DMS79 (cell line): ENCODE measurements at regions not wholly inside any gene's neighbourhood (a gene's known extent, or its start where the extent isn't known, plus 50 kb on each side); places are given as distances from the start of the nearest gene placed in this dataset.

Experiments
- DNase-seq: peaks from one replicate; lab custom pipeline; 2025; lab: John Stamatoyannopoulos, UW

DNA sequence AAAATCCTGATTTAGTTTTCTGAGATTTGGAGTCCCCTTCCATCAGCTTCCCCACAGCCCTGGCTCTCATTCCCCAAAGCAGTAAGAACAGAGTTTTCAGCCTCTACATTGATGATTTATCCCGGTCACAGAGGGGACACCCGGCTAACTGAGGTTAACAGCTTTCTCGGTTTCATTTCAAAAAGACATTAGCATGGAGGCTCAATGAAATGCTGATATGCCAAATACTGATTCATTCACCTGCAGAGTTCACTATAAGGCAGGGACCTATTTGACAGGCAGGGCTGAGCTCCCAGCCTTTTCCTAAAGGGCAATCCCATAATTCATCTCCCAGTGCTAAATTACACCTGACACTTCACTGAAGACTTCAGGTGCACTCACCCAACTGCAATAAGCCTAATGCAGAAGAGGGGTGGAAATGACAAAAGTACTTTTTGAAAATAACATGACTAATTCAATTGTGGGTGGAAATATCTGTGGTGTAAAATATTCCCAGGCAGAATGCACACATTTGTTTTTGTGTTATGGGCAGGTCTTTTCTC lies 99.8 kb upstream of the PMFBP1 start:
- no peak for DNase-seq

GRCh38 chr16:72270531-72270930 lies 98.6 kb upstream of the PMFBP1 start:
- no peak for DNase-seq

DNA sequence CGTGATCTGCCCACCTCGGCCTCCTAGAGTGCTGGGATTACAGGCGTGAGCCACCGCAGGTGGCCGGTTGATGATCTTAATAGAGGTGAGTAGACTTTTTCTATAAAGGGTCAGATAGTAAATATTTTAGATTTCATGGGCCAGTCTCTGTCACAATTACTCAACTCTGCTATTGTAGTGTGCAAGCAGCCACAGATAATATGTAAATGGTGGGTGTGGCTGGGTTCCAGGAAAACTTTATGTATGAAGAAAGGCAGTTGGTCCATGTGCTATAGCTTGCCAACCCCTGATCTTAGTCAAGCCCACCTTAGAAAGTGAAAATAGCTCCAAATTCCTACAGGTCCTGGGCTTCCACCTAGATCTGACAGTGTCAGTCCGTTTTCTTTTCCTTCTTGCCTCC lies 94.9 kb upstream of the PMFBP1 start:
- DNase-seq, result no peak

DNA sequence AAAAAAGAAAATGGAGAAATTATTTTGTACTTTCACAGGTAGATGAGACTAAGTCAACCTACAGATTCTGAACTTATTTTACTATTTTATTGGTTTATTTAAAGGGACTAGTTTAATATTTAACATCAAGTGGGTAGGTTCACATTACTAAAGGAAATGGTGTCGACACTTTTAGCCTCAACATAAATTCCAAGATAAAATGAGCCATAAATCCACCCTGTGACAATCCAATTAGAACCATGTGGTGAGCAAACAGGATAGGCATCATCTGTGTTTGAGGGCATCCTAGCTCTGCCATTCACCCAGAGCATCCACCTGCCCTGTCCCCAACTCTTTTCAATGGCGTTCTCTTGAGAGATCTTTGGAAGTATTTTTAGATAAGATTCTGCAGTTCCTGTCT lies 92.8 kb upstream of the PMFBP1 start:
- no peak for DNase-seq

DNA sequence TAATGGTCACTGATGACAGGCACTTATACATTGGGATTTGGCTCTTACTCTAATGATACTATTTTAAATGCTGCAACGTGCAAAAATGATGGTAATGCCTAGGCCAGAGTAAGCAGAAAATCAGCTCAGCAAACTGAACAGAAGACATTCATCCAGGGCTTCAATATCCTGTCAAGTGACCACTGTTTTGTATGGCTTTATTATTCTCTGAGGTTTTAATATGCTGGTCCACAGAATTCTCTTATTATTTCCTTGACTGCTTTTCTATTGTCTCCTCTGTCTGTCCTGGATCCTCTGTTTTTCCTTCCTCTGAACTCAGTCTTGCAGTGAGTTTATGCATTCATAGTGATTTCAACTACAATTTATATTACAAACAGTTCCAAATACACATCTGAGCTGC lies 90.8 kb upstream of the PMFBP1 start:
- no peak for DNase-seq

- DNase-seq, result no peak
Measured at GRCh38 chr16:72261127-72261526, 89.2 kb upstream of the PMFBP1 start.

- no peak for DNase-seq
Measured at GRCh38 chr16:72256398-72257066, 84.6 kb upstream of the PMFBP1 start.

DNA sequence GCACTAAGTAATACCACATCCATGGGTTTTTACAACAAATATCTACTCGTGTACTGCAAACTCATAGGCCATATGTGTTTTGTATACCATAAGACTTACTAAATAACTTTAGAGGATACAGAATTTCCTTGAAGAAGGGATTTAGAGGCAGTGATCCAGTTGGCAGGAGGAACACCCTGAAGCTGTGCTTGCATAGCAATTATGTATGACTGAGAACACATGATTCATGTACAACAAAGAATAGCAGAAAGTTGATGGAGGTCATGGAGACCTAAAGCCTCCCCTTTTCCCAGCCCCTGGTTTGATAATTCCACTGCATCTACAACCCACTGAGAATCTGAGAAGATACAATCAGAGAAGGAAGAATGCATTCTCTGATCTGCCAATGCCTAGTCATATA lies 83.8 kb upstream of the PMFBP1 start:
- no peak for DNase-seq

DNA sequence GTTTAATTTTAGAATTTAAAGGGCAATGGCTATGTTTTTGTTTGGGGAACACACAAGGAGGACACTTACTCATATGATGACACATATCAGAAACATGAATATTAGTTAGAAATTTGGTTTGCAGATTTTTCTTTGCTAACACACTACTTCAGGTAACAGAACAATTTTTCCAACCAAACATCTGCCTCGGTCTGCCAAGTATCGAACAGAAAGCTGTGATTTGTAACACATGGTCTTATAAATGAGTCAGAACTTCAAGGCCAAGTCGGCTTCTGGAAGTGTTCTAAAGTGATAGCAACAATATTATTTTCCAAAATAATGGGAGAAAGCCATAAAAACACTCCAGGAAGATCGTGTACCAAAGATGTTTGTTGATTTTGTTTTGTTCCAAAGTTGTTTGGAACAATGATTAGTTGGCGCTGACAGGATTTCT lies 75.9 kb upstream of the PMFBP1 start:
- no peak for DNase-seq

GRCh38 chr16:72246423-72246822 lies 74.5 kb upstream of the PMFBP1 start:
- DNase-seq, result no peak

DNA sequence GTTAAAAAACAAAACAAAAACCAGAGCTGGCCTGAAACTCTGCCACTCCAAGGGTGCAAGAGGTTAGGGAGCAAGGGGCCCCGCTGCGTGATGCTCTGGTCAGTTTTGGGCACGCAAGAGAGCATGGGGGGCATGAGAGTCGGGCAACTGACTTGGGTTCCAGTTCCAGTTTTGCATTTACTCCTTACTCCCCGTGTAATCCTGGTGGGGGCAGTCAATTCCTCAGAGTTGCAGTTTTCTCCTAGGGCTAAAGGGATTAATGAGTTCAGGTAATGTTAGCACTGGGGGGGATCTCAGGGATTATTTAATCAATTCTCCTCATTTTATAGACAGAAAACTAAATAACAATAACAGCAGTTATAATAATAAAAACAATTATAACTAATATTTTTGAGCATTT lies 72.9 kb upstream of the PMFBP1 start:
- DNase-seq, result no peak

GRCh38 chr16:72243621-72244020 lies 71.7 kb upstream of the PMFBP1 start:
- no peak for DNase-seq

DNA sequence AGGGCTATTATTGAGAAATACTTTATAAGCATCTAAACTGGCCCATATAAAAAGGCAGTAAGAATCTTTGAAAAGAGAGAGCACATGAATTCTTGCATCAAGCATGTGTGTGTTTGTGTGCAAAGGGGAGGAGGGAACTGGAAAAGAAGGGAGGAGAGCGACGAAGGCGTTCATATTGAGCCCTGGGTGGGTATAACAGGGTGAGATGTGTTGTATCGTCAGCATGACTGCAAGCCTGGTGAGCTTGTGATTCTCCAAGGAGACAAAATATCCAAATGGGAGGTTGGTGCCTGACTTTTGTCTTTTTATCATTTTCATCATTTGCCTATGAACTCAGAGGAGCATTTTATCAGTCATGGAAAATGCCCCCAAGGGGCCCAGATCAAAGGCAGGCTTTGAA lies 70.8 kb upstream of the PMFBP1 start:
- no peak for DNase-seq

DNA sequence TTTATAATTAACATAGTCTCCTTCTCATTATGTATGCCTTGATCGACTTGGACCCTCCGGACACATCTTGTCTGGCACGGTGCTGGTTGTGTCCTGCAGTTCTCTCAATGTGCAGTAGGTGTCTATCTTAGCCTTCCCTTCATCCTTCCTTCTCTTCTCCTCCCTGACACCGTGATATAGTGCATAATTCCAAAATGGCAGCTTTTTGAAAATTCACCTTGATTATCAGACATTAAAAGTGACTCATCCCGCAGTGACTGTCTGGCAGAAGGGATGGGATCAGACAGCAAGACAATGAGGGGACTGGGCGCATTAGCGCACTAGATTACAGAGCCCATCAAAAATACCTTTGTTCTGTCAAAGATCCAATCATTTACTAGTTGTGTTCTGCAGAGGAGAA lies 70.0 kb upstream of the PMFBP1 start:
- no peak for DNase-seq

DNA sequence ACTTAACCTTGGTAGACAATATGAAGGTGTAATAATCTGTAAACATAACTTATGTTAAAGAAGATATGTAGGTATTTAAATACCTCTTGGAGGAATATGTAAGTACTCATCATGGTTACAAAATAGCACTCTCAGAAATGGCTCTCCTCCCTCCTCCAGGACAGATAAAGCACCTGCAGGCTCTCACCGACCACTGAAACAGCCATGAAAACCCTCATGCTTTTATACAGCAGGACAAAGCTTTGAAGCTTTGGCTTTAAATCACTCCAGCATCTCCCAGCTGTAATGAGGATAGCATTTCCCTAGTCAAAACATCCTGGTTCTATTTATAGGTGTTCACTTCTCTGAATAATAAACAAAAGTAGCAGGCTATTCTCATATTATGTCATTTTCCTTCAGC lies 69.1 kb upstream of the PMFBP1 start:
- DNase-seq, result no peak

- no peak for DNase-seq
Measured at GRCh38 chr16:72240466-72240865, 68.5 kb upstream of the PMFBP1 start.

DNA sequence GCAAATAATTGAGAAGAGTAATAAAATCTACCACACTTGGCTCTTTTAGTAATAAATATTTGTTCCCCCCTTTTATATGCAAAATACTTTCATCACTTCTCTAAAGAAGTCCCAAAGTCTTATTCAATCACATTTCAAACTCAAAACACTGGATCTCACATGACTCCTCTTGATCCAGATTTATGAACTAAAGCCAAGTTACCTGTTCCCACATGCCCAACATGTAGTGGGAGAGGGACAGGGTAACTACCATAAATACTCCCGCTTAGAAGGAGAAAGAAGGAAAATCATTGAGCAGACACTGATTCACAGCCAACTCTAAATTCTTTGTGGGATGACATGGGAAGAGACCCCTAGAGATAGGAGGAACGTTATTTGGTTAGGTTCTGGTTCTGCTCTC lies 64.9 kb upstream of the PMFBP1 start:
- DNase-seq, result no peak

DNA sequence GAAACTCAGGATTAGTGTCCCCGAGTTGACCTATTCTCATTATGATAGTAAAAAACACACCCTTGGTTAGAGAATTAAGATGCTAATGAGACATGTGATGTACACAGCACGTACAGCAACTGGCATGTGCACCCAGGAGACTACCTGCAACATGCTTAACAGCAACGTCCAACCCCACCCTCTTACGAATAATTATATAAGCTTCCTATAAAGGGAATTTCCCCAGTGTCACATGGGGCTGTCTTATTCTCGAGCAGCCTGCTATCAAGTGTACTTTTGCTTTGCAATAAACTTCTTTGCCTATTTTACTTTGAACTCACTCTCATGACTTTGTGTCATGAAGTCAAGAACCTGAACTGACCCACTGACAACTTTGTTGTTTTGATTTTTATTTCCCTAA lies 62.4 kb upstream of the PMFBP1 start:
- DNase-seq, result no peak

DNA sequence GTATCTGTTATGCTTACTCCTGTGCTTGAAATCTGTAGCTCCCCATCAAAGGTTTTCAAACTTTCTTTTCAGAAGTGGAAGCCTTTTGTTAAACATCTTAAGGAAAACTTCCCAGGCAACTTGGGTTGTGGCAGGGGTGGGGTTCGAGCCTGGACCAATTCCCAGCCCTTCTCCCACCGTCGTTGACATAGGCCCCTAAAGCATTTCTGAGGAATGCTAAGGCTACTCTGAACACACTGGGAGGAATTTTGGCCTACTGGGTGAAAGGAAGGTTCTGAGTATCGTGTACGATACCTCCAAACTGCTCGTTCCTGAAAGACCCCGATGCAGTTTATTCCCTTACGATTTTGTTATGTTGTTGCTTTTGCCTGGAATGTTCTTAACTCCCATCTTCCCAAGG lies 56.1 kb upstream of the PMFBP1 start:
- DNase-seq, result no peak

DNA sequence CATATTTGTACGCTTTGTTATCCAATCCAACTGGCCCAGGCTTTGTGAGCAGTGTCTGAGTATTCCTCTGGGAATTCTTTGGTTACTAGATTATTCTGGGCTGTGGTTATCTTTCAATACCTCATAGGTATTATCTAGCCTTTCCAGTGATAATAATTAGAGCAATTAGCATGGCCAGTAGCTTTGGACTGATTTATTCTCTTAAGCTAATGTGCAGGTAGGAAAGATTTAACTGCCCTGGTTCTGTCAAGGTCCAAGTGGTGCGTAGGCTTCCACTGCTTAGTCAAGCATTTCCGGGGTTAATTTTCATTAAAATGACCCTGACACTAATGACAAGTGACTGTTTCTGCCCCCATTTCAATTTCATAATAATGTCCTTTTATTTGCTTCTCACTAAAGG lies 54.2 kb upstream of the PMFBP1 start:
- no peak for DNase-seq

GRCh38 chr16:72224260-72224768 lies 52.4 kb upstream of the PMFBP1 start:
- no peak for DNase-seq

DNA sequence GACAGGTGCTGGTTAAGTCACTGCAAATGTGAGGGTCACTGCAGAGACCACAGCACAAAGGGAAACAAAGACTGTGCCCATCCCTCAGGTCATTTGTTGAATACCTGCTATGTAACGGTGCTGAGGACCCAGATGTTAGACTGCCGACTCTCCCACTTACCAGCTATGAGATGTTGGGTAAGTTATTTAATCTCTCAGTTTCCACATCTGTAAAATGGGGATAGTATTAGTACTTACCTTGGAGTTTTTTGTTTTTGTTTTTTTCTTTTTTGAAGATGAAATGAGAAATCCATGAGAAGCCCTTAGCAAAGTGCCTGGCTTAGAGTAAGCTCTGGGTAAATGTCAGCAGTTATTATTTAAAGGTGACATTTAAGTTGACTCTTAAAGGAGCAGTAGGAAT lies 50.5 kb upstream of the PMFBP1 start:
- no peak for DNase-seq
